ENCODE measurements at regions not wholly inside any gene's neighbourhood (a gene's known extent, or its start where the extent isn't known, plus 50 kb on each side); places are given as distances from the start of the nearest gene placed in this dataset.

GRCh38 chr18:38494065-38494464 is 928.5 kb upstream of the CELF4 start:
- Histone ChIP-seq H3K9ac (replicated peaks; ENCODE audit: extremely low read depth, insufficient read depth, low read length) (no peak overlapping the region), H3K27me3 (ENCODE audit: control insufficient read depth in 2 of 2, insufficient read depth in 2 of 2, low read length in 2 of 2) (no peaks in the 10 kb centered on the region), H3K9me1 (replicated peaks; ENCODE audit: control insufficient read depth, extremely low read depth, insufficient read depth, low read length) (no peaks in the 10 kb centered on the region), H3K79me2 (ENCODE audit: control insufficient read depth, insufficient read depth, low read length) (no peaks in the 10 kb centered on the region), H2AFZ (ENCODE audit: low read depth, low read length) (no peak overlapping the region), H3K4me1 (ENCODE audit: control insufficient read depth, extremely low read depth, insufficient read depth, low read length) (no peaks in the 10 kb centered on the region), H3K4me3 (replicated peaks in 1 of 3; ENCODE audit: insufficient read depth in 1 of 3, low read depth in 1 of 3, low read length in 3 of 3) (no peak overlapping the region), H3K36me3 (ENCODE audit: control insufficient read depth in 2 of 2, extremely low read depth in 1 of 2, insufficient read depth in 2 of 2, low read length in 2 of 2) (no peaks in the 10 kb centered on the region), H4K20me1 (replicated peaks; ENCODE audit: control insufficient read depth, extremely low read depth, insufficient read depth, low read length) (no peaks in the 10 kb centered on the region), H3K4me2 (ENCODE audit: insufficient read depth, low read length) (no peak overlapping the region), H3K9me3 (replicated peaks; ENCODE audit: control insufficient read depth, insufficient read depth, low read length) (peaks cover 3% of the 10 kb centered on the region), H3K27ac (ENCODE audit: insufficient read depth, low read depth, low read length) (no peak overlapping the region)
- dilution Hi-C loops (cut with MboI; ENCODE audit: extremely low pct_ligation_motif_present, low sequenced_read_pairs) (no loop called here), intact Hi-C loops (cut with micrococcal nuclease) (no loop called here)
- DNase-seq (ENCODE audit: low read depth, low spot score): no peak
- FAIRE-seq: no peak
- ChIA-PET CTCF (no interaction called here), POLR2A (no interaction called here)
- TF ChIP-seq CTCF (IDR thresholded peaks at IDR 0.05; ENCODE audit: extremely low read depth in 1 of 2, insufficient read depth in 1 of 2, low read depth in 1 of 2, low read length in 2 of 2) (no peak), MYC (IDR thresholded peaks at IDR 0.05; ENCODE audit: low read depth, low read length) (no peak), POLR2A (IDR thresholded peaks at IDR 0.05; ENCODE audit: low read depth, low read length) (no peak), MAX (IDR thresholded peaks at IDR 0.05; ENCODE audit: insufficient read depth, insufficient read length) (no peak), FOS (IDR thresholded peaks at IDR 0.05; ENCODE audit: borderline replicate concordance, insufficient read depth, low read length) (no peak), GATA2 (IDR thresholded peaks at IDR 0.05; ENCODE audit: insufficient read depth, insufficient read length, low read depth, low read length) (no peak), JUN (IDR thresholded peaks at IDR 0.05; ENCODE audit: borderline replicate concordance, insufficient read depth, insufficient read length, low read depth) (no peak), POLR2AphosphoS5 (IDR thresholded peaks at IDR 0.05; ENCODE audit: insufficient read depth, low read depth, low read length) (no peak), EZH2 (IDR thresholded peaks at IDR 0.05; ENCODE audit: borderline replicate concordance, low read depth, low read length, severe bottlenecking) (no peak)
- no TSS peak for BruUV-seq (replicated peaks)

Measured in endothelial cell of umbilical vein (primary cell).